Psoas muscle (tissue), 7 donors: ENCODE measurements at regions not wholly inside any gene's neighbourhood (a gene's known extent, or its start where the extent isn't known, plus 50 kb on each side); places are given as distances from the start of the nearest gene placed in this dataset.

Source experiments
- ATAC-seq, 4 donors: fragments of 200-7000 bp; cut with Tn5 transposase; one replicate each; pipeline ENCODE4 v1.9.1; 2020; ENCODE audit warnings: moderate library complexity in 3 of 4, mild to moderate bottlenecking in 2 of 4
- DNase-seq, 2 donors: peaks; one replicate each; pipeline ENCODE4 v3.0.0-alpha.2; 2020
- H3K27ac ChIP-seq: fragments of 200-600 bp; one replicate; pipeline ENCODE4 v1.8.0; 2022
- H3K27me3 ChIP-seq, 3 donors: fragments of 200-600 bp in 1 of 3; one replicate each; pipeline versions ENCODE4 v1.6.1 to v1.8.0; 2013 to 2022; ENCODE audit warnings: low read length in 2 of 3, mild to moderate bottlenecking in 2 of 3, moderate library complexity in 1 of 3; ENCODE audit not compliant: insufficient read depth in 3 of 3
- H3K36me3 ChIP-seq, 2 donors: fragments of 200-600 bp in 1 of 2; one replicate each; pipeline versions ENCODE4 v1.6.1 to v1.8.0; 2013 to 2022; ENCODE audit warnings: low read depth in 1 of 2, mild to moderate bottlenecking in 1 of 2, moderate library complexity in 1 of 2; ENCODE audit not compliant: insufficient read depth in 1 of 2
- H3K4me1 ChIP-seq: fragments of 200-600 bp; one replicate; pipeline ENCODE4 v1.8.0; 2022
- H3K4me3 ChIP-seq: fragments of 200-600 bp; one replicate; pipeline ENCODE4 v1.8.0; 2022; ENCODE audit warnings: mild to moderate bottlenecking
- H3K9me3 ChIP-seq: fragments of 200-600 bp; one replicate; pipeline ENCODE4 v1.8.0; 2022
- WGBS, 3 donors: extraction: QIAGEN DNeasy Blood & Tissue Kit; methylation state at CpG; one replicate each; pipeline versions ENCODE4 v1.1.6 to v1.1.7; 2013; 5-methylcytosine and 5-hydroxymethylcytosine counted together
- intact Hi-C, 2 donors: fragments of 100-400 bp; cut with DNase I; formaldehyde crosslinking; loops; one replicate each; pipeline versions ENCODE4 v1.11.0 to v1.14.2; 2022
- TF ChIP-seq, protein P1 (sequence below): fragments of 200-600 bp; IDR thresholded peaks from one replicate; pipeline ENCODE4 v1.8.0; 2022; ENCODE audit warnings: antibody characterized with exemption
- donor health status: healthy with polysubstance abuse.
- donor health status: DM: no; HTN: no; CAD: no; lungs with moderate emphysema.
- donor health status: Bipolar disorder and iron deficiency.
- donor health status: healthy.
- donor health status: DM: yes; HTN: yes; CAD: no.
- donor health status: DM: no; HTN: no; CAD: no.
- donor health status: DM: yes; HTN: yes; CAD: no.

DNA sequence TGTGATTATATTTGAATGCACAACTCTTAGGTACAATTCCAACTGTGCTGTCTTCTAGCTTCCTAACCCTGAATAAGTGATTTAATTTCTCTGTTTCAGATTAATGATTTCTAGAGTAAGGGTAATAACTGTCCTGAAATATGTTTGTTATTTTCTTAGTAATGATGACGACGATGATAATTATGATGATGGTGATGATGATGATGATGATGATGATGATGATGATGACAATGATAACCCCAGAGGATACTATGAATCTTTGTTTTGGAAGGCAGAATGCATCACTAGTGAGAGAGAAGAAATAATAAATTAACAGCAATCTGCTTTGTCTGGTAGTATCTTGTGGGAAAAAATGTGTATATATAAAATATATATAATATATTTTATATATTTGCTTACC is 317.1 kb upstream of the CDH8 start:
- no peak overlapping the region for H3K27ac ChIP-seq
- H3K36me3 ChIP-seq, result no peaks in the 10 kb centered on the region
- no peaks in the 10 kb centered on the region for H3K9me3 ChIP-seq
- intact Hi-C loops, result no loop called here
- DNase-seq (no peak), ATAC-seq (no peak)
- no peaks in the 10 kb centered on the region for H3K27me3 ChIP-seq
- TF ChIP-seq, protein P1, sequence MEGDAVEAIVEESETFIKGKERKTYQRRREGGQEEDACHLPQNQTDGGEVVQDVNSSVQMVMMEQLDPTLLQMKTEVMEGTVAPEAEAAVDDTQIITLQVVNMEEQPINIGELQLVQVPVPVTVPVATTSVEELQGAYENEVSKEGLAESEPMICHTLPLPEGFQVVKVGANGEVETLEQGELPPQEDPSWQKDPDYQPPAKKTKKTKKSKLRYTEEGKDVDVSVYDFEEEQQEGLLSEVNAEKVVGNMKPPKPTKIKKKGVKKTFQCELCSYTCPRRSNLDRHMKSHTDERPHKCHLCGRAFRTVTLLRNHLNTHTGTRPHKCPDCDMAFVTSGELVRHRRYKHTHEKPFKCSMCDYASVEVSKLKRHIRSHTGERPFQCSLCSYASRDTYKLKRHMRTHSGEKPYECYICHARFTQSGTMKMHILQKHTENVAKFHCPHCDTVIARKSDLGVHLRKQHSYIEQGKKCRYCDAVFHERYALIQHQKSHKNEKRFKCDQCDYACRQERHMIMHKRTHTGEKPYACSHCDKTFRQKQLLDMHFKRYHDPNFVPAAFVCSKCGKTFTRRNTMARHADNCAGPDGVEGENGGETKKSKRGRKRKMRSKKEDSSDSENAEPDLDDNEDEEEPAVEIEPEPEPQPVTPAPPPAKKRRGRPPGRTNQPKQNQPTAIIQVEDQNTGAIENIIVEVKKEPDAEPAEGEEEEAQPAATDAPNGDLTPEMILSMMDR, result no peak
- 86 to 94% (median 91%) methylated on average over 2 of the region's 2 CpGs for WGBS, 3 donors
- no peaks in the 10 kb centered on the region for H3K4me1 ChIP-seq
- no peak overlapping the region for H3K4me3 ChIP-seq

DNA sequence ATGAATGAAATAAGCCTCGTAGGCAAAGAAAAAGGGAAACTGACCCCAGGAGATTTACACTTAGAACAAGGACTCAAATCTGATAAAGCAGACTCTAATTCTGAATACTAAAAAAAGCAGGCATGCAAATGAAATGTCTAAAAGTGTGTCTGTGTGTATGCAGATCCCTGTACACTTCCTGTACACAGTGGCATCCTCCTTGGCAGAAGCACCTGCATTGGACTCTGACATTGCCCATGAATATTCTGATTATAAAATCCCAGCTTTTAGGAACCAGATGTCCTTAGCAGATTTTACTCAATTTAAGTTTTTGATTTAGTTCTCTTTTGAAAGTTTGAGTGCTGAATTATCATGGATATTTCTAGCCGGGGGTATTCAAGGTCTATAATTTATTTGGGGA is 306.0 kb upstream of the CDH8 start:
- Histone ChIP-seq H3K36me3 (no peaks in the 10 kb centered on the region), H3K9me3 (no peaks in the 10 kb centered on the region), H3K27me3 (no peaks in the 10 kb centered on the region), H3K4me3 (no peak overlapping the region), H3K4me1 (no peaks in the 10 kb centered on the region), H3K27ac (no peak overlapping the region)
- WGBS, 3 donors, result 57 to 72% (median 69%) methylated on average over 2 of the region's 2 CpGs
- intact Hi-C loops, result no loop called here
- TF ChIP-seq, protein P1, result no peak
- ATAC-seq (no peak), DNase-seq (no peak)

DNA sequence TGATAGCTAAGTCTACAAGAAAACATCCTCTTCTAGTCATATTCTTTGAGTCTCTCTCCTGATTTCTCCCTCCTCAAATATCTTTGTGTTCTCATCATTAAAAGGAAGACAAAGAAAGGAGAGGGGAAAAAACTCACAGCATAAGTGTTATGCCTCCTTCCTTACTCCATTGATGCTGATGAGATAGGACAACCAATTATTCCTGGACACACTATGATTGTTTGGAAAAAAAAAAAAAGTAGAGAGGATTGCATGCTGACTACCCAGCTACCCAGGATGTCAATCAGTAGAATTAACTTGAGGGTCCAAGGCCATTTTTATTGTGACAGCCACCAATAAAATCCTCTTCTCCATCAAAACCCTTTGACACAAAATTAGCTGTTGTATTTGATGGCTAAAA is 299.1 kb upstream of the CDH8 start:
- DNase-seq (no peak), ATAC-seq (no peak)
- Histone ChIP-seq H3K27me3 (no peaks in the 10 kb centered on the region), H3K9me3 (no peaks in the 10 kb centered on the region), H3K4me1 (no peaks in the 10 kb centered on the region), H3K27ac (no peak overlapping the region), H3K36me3 (no peaks in the 10 kb centered on the region), H3K4me3 (no peak overlapping the region)
- intact Hi-C loops, result no loop called here
- TF ChIP-seq, protein P1, result no peak

DNA sequence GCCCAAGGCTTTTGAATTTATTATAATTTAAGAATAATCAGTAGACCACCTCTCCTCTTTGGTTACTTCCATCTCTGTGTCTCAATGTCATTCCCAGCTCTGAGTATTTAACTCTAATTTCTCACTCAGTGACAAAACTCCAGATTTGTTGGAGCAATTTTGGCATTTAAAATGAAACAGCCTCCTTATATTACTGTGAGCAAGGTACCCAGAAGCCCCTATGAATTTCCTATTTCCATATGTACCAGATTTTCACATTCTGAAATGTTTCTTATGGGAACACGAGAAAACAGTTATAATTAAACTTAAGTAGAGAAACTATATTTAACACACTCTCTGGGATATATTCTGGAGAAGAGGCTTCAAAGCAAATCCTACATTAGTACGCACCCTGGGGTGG is 285.4 kb upstream of the CDH8 start:
- H3K4me1 ChIP-seq, result no peaks in the 10 kb centered on the region
- DNase-seq (no peak), ATAC-seq (no peak)
- intact Hi-C loops, result no loop called here
- no peaks in the 10 kb centered on the region for H3K36me3 ChIP-seq
- H3K27me3 ChIP-seq, result no peaks in the 10 kb centered on the region
- 77 to 87% (median 79%) methylated on average over 2 of the region's 2 CpGs for WGBS, 3 donors
- H3K9me3 ChIP-seq, result no peaks in the 10 kb centered on the region
- TF ChIP-seq, protein P1, result no peak
- H3K27ac ChIP-seq, result no peak overlapping the region
- no peak overlapping the region for H3K4me3 ChIP-seq

DNA sequence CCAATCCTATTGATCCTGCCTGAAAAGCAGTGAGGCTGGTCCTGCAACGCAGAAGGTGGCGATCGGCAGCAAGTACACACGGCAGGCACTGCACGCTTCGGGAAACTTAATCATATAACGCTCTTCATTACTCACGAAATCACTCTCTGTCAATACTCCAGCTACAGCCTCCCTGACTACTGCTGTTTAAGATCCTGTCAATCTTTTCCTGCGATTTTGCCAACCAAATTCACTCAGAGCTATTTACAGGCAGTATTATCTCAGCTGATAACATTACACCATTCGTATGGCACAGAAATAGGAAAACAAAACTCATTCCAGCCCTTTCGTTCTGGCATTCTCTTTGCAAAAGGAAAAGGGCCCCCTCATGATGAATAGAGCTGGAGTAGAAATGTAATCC is 262.4 kb upstream of the CDH8 start:
- no peak for ATAC-seq
- Histone ChIP-seq H3K36me3 (no peaks in the 10 kb centered on the region), H3K27me3 (no peaks in the 10 kb centered on the region), H3K9me3 (no peaks in the 10 kb centered on the region), H3K4me1 (no peaks in the 10 kb centered on the region), H3K27ac (no peak overlapping the region), H3K4me3 (no peak overlapping the region)
- TF ChIP-seq, protein P1, result no peak
- intact Hi-C loops, result no loop called here
- DNase-seq, result no peak
- 72 to 76% (median 74%) methylated on average over 11 of the region's 11 CpGs for WGBS, 3 donors
